Activated naive CD4-positive, alpha-beta T cell treated with anti-CD3 and anti-CD28 coated beads for 36 hours (primary cell): ENCODE measurements at regions not wholly inside any gene's neighbourhood (a gene's known extent, or its start where the extent isn't known, plus 50 kb on each side); places are given as distances from the start of the nearest gene placed in this dataset.

Experiments
- CTCF ChIA-PET: fragments of 350-600 bp; sonication (Branson Sonifier 250); formaldehyde crosslinking; loops from one replicate; lab custom pipeline; 2021; ENCODE audit warnings: antibody characterized with exemption; lab: Charles Lee
- DNase-seq: peaks from one replicate; pipeline ENCODE4 v3.0.0-alpha.2; 2020
- H3K27ac Mint-ChIP-seq: one replicate; pipeline ENCODE4 v1.8.0; 2021; ENCODE audit warnings: mild to moderate bottlenecking, mixed read lengths
- H3K27me3 Mint-ChIP-seq: one replicate; pipeline ENCODE4 v1.8.0; 2021; ENCODE audit warnings: low read depth, mixed read lengths
- H3K36me3 Mint-ChIP-seq: one replicate; pipeline ENCODE4 v1.8.0; 2021; ENCODE audit warnings: low read depth, mixed read lengths
- H3K4me1 Mint-ChIP-seq: one replicate; pipeline ENCODE4 v1.8.0; 2021; ENCODE audit warnings: low read depth, mixed read lengths
- H3K4me3 Mint-ChIP-seq: one replicate; pipeline ENCODE4 v1.8.0; 2021; ENCODE audit warnings: mild to moderate bottlenecking, moderate library complexity, mixed read lengths
- H3K9me3 Mint-ChIP-seq: one replicate; pipeline ENCODE4 v1.8.0; 2021; ENCODE audit warnings: mixed read lengths
- intact Hi-C: fragments of 100-400 bp; cut with micrococcal nuclease; formaldehyde crosslinking; loops from one replicate; pipeline ENCODE4 v1.15.1; 2023

DNA sequence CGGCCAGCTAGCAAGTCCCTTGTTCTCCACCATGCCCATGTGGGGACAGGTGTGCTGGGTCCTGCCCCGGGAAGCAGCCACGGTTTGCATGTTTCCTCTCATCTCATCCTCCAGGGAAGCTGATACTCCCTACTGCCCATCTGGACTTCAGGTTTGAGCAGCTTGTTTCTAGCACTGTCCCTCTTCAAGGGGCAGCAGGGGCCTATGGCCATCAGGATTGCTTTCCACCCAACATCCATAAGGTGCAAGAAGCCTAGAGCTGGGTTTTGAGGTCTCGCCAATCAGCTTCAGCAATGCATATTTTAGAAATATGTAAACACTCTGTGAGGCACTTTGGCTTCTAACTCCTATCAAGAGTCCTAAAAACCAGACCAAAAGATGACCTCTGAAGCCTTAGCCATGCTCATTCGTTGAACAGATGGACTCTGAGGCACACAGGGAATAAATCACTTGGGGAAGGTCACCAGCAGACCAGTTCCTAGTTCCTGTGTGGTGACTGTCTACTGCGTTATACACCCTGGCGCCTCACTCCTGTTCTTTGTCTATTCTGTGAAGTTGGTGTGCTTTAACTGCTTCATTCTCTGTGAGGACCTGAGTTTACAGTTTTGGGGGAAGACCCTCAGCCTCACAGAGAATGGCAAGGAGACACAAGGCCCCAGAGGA lies 192.6 kb upstream of the TWIST2 start:
- intact Hi-C loops, result no loop called here
- H3K4me3 Mint-ChIP-seq, result no peak overlapping the region
- no peak for DNase-seq
- CTCF ChIA-PET, result no interaction called here
- no peaks in the 10 kb centered on the region for H3K36me3 Mint-ChIP-seq
- H3K9me3 Mint-ChIP-seq, result no peaks in the 10 kb centered on the region
- H3K27ac Mint-ChIP-seq, result no peak overlapping the region
- H3K27me3 Mint-ChIP-seq, result peaks cover 6% of the 10 kb centered on the region
- H3K4me1 Mint-ChIP-seq, result no peaks in the 10 kb centered on the region

DNA sequence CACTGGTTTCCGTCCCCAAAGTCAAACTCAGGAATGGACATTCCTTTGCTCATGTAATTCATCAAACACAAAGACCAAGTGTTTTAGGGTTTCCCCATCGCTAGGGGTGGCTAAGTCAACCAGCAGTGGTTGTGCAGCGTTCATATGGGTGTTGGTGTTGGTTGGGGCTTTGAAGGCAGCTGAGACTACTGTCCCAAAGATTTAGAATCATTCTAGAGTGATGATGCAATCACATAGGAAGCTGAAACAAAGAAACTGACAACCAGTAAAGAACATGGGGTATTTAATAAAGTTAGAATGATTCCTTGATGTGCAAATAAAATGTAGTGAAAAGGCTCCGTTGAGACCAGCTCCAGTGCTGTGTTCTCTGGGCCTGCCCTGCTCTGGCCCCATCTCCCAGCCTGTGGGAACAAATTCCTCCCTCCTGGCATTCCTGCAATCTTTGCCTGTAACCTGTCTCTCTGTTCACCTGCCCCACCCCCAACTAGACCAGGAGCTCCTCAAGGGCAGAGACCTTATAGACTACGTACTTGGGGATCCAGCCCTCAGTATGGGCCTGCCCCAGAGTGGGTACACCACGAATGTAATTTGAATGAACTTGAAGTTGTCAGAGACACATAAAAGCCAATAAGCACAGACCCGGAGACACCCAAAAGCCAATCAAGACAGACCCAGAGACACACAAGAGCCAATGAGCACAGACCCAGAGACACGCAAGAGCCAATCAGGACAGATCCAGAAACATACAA lies 191.7 kb upstream of the TWIST2 start:
- CTCF ChIA-PET, result no interaction called here
- Mint-ChIP-seq H3K27ac (peak overlapping the region; percentile 20), H3K27me3 (peaks cover 2% of the 10 kb centered on the region)

DNA sequence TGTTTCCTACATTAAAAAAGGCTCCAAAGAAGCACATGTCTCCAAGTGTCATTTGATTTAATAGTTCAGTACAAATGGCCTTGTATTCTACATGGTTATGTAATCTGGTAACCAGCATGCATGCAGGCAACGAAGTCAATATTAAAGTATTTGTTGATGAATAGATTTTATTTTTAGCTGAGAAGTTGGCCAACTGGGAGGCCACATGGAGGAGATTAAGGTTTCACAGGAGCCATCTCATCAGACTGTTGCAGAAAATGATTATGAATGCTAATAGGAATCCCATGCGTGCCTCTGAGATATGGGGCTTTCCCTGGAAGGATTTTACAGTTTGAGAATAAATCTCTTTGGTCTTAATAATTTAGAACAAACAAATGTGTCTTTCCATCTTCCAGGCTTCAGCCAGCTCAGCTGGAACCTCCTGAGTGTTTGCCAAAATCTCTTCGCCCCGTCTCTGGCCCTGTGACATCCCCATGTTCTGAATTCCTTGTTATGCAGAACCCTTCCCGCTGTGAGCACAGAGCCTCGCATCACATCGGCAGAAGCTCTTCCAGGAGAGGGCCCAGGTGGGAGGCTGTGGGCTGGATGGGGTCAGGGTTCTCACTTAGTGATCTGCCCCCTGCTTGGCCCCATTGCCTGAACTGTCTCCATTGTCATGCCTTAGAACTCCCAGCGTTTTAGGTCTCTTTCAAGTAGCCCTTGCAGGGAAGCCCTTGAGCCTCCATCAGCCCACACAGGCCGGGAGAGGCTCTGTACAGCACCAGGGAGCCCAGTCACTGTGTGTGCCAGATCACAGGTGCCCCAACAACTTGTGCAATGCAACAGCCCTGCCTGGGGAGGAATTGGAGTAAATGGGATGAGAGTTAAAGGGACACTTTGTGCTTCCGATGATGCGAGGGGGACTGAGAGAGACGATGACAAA lies 190.5 kb upstream of the TWIST2 start:
- no peaks in the 10 kb centered on the region for H3K4me1 Mint-ChIP-seq
- H3K27ac Mint-ChIP-seq, result no peak overlapping the region
- CTCF ChIA-PET, result no interaction called here
- no peak overlapping the region for H3K4me3 Mint-ChIP-seq
- DNase-seq, result no peak
- intact Hi-C loops, result no loop called here
- H3K9me3 Mint-ChIP-seq, result peaks cover 2% of the 10 kb centered on the region
- no peaks in the 10 kb centered on the region for H3K36me3 Mint-ChIP-seq
- H3K27me3 Mint-ChIP-seq, result peaks cover 2% of the 10 kb centered on the region

More for the DNA sequence above, 191.7 kb upstream of the TWIST2 start:
- intact Hi-C loops, result no loop called here
- Mint-ChIP-seq H3K9me3 (peaks cover under 1% of the 10 kb centered on the region), H3K4me3 (no peak overlapping the region), H3K36me3 (no peaks in the 10 kb centered on the region), H3K4me1 (no peaks in the 10 kb centered on the region)
- DNase-seq, result no peak

DNA sequence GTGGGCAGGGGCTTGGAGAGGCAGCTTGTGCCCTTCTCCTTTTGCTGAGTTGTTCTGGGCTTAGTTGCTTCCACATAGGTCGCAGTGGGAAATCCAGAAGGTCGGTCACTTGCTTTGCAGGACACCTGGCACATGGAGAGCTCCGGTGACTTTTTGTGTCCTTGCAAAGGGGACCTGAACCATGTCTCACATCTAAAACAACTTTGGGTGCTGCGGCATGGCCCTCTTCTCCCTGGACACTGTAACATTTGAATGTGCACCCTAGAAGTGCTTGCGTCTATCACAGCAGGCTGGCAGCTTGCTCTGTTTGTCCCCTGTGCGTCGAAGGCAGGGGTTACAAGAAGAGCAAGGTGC lies 189.9 kb upstream of the TWIST2 start:
- no peak overlapping the region for H3K4me3 Mint-ChIP-seq
- H3K27ac Mint-ChIP-seq, result no peak overlapping the region
- H3K4me1 Mint-ChIP-seq, result no peaks in the 10 kb centered on the region
- CTCF ChIA-PET, result no interaction called here
- intact Hi-C loops, result no loop called here
- H3K27me3 Mint-ChIP-seq, result no peaks in the 10 kb centered on the region
- H3K36me3 Mint-ChIP-seq, result no peaks in the 10 kb centered on the region
- DNase-seq, result no peak
- peaks cover 6% of the 10 kb centered on the region for H3K9me3 Mint-ChIP-seq

DNA sequence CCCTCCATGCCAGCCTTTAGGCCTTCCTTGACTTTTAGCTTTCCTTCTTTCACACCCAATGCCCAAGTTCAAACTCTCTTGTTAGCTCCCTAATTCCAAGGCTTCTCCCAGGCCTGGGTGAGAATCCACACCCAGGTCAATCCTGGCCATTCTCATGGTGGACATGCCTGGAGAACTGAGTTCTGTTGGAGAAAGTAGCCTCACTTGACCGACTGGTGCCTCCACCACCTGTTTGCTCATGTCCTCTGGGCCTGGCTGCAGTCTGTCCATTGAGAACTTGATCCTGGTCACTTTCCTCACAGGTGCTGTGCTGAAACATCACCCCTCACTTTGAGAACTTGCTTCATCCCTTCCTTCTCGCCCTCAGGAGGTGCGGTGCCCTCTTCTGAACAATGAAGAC lies 189.1 kb upstream of the TWIST2 start:
- H3K27ac Mint-ChIP-seq, result no peak overlapping the region
- H3K36me3 Mint-ChIP-seq, result no peaks in the 10 kb centered on the region
- H3K4me1 Mint-ChIP-seq, result no peaks in the 10 kb centered on the region
- peaks cover 1% of the 10 kb centered on the region for H3K27me3 Mint-ChIP-seq
- no peak overlapping the region for H3K4me3 Mint-ChIP-seq
- CTCF ChIA-PET, result no interaction called here
- intact Hi-C loops, result no loop called here
- H3K9me3 Mint-ChIP-seq, result peaks cover 6% of the 10 kb centered on the region
- DNase-seq, result no peak

GRCh38 chr2:238659231-238659630 lies 188.7 kb upstream of the TWIST2 start:
- Mint-ChIP-seq H3K9me3 (peaks cover 6% of the 10 kb centered on the region), H3K27ac (no peak overlapping the region), H3K4me1 (no peaks in the 10 kb centered on the region), H3K36me3 (no peaks in the 10 kb centered on the region), H3K27me3 (peaks cover 3% of the 10 kb centered on the region), H3K4me3 (no peak overlapping the region)
- no peak for DNase-seq
- CTCF ChIA-PET, result no interaction called here
- intact Hi-C loops, result no loop called here

- no peak overlapping the region for H3K4me3 Mint-ChIP-seq
- no peak for DNase-seq
- H3K4me1 Mint-ChIP-seq, result no peaks in the 10 kb centered on the region
- H3K36me3 Mint-ChIP-seq, result no peaks in the 10 kb centered on the region
- peaks cover 6% of the 10 kb centered on the region for H3K9me3 Mint-ChIP-seq
- CTCF ChIA-PET, result interaction anchor here (0.6 kb wide), 1 partner anchor 1825 kb away, joined by 3 read pairs; no protein-coding TSS in a partner anchor
- no peak overlapping the region for H3K27ac Mint-ChIP-seq
- intact Hi-C loops, result no loop called here
- H3K27me3 Mint-ChIP-seq, result peaks cover 31% of the 10 kb centered on the region
Observed at GRCh38 chr2:238663586-238663985, 184.3 kb upstream of the TWIST2 start.

GRCh38 chr2:238665919-238666318 lies 182.0 kb upstream of the TWIST2 start:
- peaks cover 3% of the 10 kb centered on the region for H3K4me1 Mint-ChIP-seq
- no peak overlapping the region for H3K27ac Mint-ChIP-seq
- no peak overlapping the region for H3K4me3 Mint-ChIP-seq
- CTCF ChIA-PET, result no interaction called here
- DNase-seq, result no peak
- intact Hi-C loops, result no loop called here
- H3K36me3 Mint-ChIP-seq, result no peaks in the 10 kb centered on the region
- H3K27me3 Mint-ChIP-seq, result peaks cover 35% of the 10 kb centered on the region
- peaks cover 7% of the 10 kb centered on the region for H3K9me3 Mint-ChIP-seq

- no peaks in the 10 kb centered on the region for H3K36me3 Mint-ChIP-seq
- peaks cover 5% of the 10 kb centered on the region for H3K9me3 Mint-ChIP-seq
- DNase-seq, result no peak
- peaks cover 3% of the 10 kb centered on the region for H3K4me1 Mint-ChIP-seq
- CTCF ChIA-PET, result no interaction called here
- no peak overlapping the region for H3K27ac Mint-ChIP-seq
- no peak overlapping the region for H3K4me3 Mint-ChIP-seq
- H3K27me3 Mint-ChIP-seq, result peaks cover 35% of the 10 kb centered on the region
- intact Hi-C loops, result no loop called here
Observed at GRCh38 chr2:238666543-238666942, 181.3 kb upstream of the TWIST2 start.

- H3K4me3 Mint-ChIP-seq, result no peak overlapping the region
- intact Hi-C loops, result no loop called here
- H3K27me3 Mint-ChIP-seq, result peaks cover 38% of the 10 kb centered on the region
- CTCF ChIA-PET, result no interaction called here
- H3K27ac Mint-ChIP-seq, result no peak overlapping the region
- no peaks in the 10 kb centered on the region for H3K36me3 Mint-ChIP-seq
- no peak for DNase-seq
- H3K4me1 Mint-ChIP-seq, result peaks cover 3% of the 10 kb centered on the region
- H3K9me3 Mint-ChIP-seq, result peaks cover 5% of the 10 kb centered on the region
Observed at GRCh38 chr2:238667008-238667407, 180.9 kb upstream of the TWIST2 start.

- Mint-ChIP-seq H3K27me3 (peaks cover 41% of the 10 kb centered on the region), H3K27ac (no peak overlapping the region)
- intact Hi-C loops, result no loop called here
Observed at GRCh38 chr2:238667639-238668038, 180.2 kb upstream of the TWIST2 start.

GRCh38 chr2:238668426-238668825 lies 179.5 kb upstream of the TWIST2 start:
- Mint-ChIP-seq H3K27me3 (peaks cover 41% of the 10 kb centered on the region), H3K9me3 (peaks cover 2% of the 10 kb centered on the region), H3K4me3 (no peak overlapping the region), H3K36me3 (no peaks in the 10 kb centered on the region), H3K4me1 (peaks cover 3% of the 10 kb centered on the region), H3K27ac (no peak overlapping the region)
- intact Hi-C loops, result no loop called here
- CTCF ChIA-PET, result no interaction called here
- DNase-seq, result no peak

More at GRCh38 chr2:238667639-238668038, 180.2 kb upstream of the TWIST2 start:
- Mint-ChIP-seq H3K36me3 (no peaks in the 10 kb centered on the region), H3K4me3 (no peak overlapping the region), H3K9me3 (peaks cover 5% of the 10 kb centered on the region), H3K4me1 (peaks cover 3% of the 10 kb centered on the region)
- no peak for DNase-seq
- CTCF ChIA-PET, result no interaction called here
